Erythroblast (primary cell): ENCODE measurements at regions not wholly inside any gene's neighbourhood (a gene's known extent, or its start where the extent isn't known, plus 50 kb on each side); places are given as distances from the start of the nearest gene placed in this dataset.

ENCODE experiments used
- GATA1 ChIP-seq: IDR thresholded peaks from 2 replicates; pipeline ENCODE4 v1.6.1; 2011; ENCODE audit warnings: low read depth, mild to moderate bottlenecking, control low read depth, low read length, moderate library complexity
- POLR2A ChIP-seq: IDR thresholded peaks from 2 replicates; pipeline ENCODE4 v1.6.1; 2011; ENCODE audit warnings: mild to moderate bottlenecking, low read length

DNA sequence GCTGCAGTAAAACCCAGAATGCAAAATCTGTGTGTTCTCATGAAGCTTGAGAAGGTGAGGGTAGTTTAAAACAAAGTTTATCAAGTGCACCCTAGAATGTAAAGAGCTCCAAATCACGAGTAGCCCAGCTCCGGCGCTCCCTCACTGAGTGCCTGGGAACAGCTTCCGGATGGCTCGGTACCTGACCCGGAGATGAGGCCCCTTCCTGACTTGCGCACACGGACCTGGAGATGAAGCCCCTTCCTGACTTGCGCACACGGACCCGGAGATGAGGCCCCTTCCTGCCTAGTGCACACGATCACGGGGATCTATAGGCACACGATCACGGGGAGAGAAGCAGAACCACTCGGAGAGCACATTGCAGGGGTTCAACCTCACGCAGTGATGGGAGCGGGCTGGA is 322.1 kb upstream of the RNF32 start:
- TF ChIP-seq POLR2A (no peak), GATA1 (no peak)
